CD1c-positive myeloid dendritic cell (primary cell): ENCODE measurements at regions not wholly inside any gene's neighbourhood (a gene's known extent, or its start where the extent isn't known, plus 50 kb on each side); places are given as distances from the start of the nearest gene placed in this dataset.

Experiments
- DNase-seq: peaks from one replicate; pipeline ENCODE4 v3.0.0-alpha.2; 2016; ENCODE audit errors: extremely low spot score

DNA sequence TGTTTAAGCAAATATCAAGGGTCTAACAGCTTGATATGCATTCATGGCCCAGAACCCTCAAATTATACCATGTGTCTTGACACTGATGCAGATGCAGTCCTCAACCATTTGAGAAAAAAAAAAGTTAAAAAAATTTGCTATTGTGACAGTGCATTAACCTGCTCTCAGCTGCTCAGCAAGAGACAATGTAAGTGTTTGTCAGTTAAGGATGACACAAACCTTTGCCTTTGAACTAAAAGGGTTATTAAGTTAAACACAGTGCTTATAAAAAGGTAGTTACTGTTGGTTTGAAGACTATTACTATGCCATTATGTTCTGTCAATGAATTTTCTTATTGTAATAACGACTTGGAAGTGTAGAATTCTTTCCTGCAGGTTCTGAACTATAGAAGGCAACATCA lies 655.6 kb upstream of the NEGR1 start:
- DNase-seq = no peak

GRCh38 chr1:72936942-72937341 lies 654.6 kb upstream of the NEGR1 start:
- DNase-seq = no peak

GRCh38 chr1:72936151-72936740 lies 653.9 kb upstream of the NEGR1 start:
- DNase-seq = no peak

DNA sequence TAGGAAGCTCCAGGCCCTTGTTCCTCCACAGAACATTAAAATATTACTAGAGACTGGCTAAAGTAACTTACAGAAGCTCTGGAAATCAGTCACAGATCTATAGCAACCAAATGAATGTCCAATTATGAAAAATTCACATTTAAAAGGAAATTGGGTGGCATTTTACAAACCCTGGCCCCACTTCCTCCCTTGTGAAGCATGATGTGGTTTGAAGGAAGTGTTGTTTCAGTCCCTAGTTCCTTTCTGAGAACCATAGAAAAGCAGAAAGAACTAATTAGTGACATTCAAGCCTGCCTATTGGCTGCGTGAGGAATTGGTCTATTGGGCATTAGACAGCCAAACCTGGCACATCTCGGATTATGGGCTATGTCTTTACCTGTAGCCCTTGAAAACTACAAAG lies 649.7 kb upstream of the NEGR1 start:
- DNase-seq = no peak

GRCh38 chr1:72930528-72930927 lies 648.2 kb upstream of the NEGR1 start:
- no peak for DNase-seq

GRCh38 chr1:72918940-72919339 lies 636.6 kb upstream of the NEGR1 start:
- no peak for DNase-seq

DNA sequence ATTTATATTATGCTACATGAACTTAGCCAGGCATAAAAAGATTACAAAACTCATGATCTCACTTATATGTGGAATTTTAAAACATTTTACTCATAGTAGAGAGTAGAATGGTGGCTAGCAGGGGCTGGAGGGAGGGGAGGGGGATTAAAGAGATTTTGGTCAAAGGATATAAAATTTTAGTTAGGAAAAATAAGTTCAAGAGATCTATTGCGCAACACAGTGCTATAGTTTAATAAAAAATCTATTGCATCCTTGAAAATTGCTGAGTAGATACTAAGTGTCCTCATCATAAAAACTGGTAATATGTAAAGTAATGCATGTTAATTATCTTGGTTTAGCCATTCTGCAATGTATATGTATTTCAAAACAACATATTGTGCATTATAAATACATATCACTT lies 635.6 kb upstream of the NEGR1 start:
- no peak for DNase-seq

DNA sequence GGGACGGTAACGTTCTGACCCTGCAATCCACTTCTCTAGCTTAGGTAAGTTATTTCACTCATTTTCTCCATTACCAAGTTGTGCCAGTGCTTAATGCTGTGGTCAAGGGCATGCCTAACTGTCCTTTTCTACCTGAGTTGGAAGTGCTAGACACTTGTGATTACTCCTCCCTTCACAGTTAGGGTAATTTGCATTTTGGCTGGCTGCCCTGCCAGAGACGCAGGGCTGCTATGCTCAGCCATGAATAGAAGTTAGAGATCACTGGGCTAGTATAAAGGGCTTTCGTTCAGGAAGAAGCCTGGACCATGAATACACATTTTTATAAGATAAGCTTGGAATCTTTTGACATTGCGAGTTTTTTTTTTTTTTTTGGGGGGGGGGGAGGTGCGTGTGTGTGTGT lies 633.2 kb upstream of the NEGR1 start:
- no peak for DNase-seq

DNA sequence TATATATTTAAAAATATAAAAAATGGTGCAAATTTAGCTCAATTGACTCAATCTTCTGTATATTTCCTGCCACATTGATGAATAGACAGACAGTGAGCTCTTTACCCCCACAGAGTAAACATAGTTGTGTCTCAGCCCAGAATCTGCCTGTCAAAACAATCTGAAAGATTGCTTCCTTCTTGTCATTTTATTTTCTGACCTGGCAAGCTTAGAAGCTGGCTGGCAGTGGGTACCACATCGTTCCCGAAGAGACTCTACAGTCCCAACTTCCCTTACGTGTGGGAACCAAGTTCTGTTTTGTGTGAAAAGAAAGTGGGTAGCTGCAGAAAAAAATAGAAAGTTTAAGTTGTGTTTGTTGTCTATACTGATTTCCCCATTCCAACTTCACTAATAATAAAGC lies 629.3 kb upstream of the NEGR1 start:
- DNase-seq = no peak

- no peak for DNase-seq
These were observed 613.9 kb upstream of the NEGR1 start for GRCh38 chr1:72896256-72896655.

DNA sequence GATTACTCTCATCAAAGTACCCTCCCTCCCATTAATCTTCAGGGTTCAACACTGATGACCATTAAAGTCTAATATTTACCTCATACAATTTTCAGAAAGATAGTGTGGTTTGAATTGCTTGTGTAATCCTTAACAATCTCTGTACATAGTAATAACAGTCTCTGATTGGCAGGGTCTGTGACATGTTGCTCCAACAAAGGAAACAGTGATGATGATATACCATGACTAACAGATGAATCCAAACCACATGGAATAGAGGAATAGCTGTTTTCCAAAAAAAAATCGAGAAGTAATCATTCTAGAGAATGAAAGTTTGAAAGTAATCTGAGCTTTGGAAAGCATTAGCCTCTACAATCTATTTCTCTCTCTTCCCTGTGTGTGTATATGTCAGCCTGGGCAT lies 610.1 kb upstream of the NEGR1 start:
- DNase-seq = no peak

DNA sequence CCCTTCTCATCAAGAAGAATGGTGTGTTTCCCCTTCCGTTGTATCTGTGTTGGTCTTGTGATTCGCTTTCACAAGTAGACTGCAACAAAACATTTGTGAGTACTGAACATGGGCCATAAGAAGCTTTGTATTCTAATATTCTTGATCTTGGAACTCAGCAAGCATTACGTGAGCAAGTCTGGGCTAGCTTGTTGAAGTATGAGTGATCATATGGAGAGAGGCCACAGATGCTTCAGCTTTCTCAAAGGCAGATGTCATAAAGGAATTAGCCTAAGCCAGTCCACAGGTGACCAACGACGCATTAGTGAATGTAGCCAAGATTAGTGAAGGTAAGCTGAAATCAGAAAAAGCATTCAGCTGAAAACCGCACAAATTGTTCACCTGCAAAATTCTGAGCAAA lies 609.6 kb upstream of the NEGR1 start:
- DNase-seq = no peak

- DNase-seq = no peak
These were observed 603.5 kb upstream of the NEGR1 start for GRCh38 chr1:72885841-72886240.

GRCh38 chr1:72885017-72885416 lies 602.7 kb upstream of the NEGR1 start:
- DNase-seq = no peak

DNA sequence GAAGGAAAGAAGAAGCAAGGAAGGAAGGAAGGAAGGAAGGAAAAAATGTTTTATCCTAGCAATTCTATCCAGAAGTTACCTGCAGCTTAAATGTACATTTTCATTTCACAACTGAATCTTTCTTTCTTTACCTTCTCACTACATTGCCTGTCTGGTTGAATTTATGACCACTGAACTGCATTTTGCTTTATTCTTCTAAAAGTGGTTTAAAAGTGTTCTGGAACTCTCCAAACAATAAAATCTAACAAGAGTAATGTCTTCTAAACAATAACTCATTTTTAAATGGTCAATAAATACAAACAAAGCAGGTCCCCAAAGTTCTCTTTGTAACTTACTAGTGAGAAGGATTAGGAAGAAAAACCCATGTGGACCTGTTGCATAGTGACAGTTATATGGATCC lies 587.5 kb upstream of the NEGR1 start:
- DNase-seq = no peak

DNA sequence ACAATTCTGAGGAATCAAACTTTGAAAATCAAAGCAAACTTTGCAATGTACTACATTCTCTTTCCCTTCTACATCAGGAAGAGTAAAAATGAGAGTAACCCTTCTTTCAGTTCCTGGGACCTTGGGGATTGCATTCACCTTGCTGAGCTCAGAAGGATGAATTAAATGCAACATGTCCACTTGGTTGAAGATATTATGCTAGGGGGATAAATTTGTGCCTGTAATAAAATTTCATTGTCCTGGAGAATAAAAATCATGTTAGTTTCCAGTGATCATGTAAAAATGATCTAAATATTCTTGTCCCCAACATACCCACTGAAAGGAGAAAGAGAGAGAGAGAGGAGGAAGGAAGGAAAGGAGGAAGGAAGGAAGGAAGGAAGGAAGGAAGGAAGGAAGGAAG lies 587.1 kb upstream of the NEGR1 start:
- DNase-seq = no peak

DNA sequence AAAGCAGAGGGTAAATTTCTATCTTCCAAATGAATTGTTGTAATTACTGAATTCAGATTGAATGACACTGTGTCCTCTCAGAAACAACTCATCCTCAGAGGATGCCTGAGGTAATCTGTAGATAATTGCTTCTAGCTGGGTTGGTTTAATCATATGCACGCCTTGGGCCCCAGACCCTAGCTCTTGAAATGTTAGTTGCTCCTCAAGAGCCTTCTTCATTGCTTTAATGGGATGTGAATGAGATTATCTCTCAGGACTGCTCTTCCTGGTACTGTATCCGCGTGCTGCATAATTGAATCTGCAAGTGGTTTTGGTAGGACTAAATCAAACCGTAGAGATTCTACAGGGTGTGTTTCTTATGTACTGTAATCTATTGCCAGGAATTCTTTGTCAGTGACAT lies 569.3 kb upstream of the NEGR1 start:
- DNase-seq = no peak

DNA sequence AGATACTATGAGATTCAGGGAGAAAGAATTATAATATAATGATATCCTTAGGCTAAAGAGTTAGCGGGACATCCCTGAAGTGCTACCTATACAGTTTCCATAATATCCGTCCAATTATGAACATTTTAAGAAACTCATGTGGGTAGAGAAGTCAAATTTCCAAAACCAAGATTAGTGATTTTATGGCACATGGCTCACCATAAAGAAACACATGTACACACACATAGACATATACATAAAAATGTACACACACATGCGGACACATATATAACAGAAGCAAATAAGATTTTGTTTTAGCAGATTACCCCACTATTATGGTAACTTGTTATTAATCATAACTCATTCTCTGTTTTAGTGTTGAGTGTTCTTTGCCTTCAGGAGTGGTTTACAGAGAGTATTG lies 566.7 kb upstream of the NEGR1 start:
- no peak for DNase-seq

DNA sequence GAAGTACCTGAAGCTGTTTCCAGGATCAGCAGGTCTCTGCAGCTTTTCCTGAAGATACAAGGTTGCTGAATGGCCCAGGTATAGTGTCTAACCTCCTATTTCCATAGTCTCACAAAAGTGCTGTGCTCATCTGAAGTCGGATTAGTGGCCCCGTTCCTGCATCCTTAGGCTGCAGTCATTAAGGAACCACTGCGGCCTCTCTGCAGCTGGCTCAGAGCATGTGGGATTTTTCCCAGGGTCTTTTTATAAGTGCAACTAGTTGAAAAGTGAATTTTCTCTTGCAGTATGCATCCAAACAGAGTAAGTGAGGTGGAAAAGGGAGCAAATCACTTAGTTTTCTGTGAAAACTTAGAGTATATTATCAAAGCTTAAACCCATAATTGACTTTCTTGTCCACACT lies 565.3 kb upstream of the NEGR1 start:
- DNase-seq = no peak

GRCh38 chr1:72846476-72847278 lies 564.3 kb upstream of the NEGR1 start:
- DNase-seq = no peak

GRCh38 chr1:72845981-72846380 lies 563.6 kb upstream of the NEGR1 start:
- DNase-seq = no peak

DNA sequence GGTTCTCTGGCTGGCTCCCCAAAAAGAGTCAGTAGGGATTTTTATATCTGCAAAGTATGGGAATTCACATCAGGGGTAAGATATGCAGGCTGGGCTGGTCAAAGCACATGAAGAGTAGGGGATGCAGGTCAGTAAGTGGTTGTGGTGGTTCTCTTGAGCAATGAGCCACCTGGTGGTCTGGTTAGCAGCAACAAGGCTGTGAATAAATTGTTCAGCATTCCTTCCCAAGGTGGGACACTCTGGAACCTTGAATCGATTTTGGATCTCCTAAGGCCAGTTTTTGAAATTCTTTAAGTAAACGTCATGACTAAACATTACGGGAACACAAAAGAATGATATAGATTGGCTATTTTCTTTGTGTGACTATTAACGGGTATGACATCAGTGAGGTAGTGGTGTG lies 563.0 kb upstream of the NEGR1 start:
- DNase-seq = no peak

DNA sequence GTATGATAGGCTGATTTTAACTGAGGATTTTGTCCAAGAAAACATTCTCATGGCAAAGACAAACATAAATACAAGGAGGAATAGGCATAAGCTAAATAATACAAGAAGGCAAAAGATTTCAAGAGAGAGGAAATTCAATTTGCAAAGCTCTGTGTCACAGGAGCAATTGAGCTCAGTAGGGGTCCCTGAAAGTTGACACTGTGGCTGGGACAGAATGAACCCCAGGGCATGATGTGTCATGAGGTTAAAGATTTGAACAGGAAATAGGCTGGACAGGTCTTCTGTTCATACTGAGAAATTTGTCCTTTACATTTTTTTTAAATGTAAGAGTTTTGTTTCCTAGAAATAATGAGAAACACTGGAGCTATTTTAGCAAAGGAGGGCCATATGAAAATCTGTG lies 555.4 kb upstream of the NEGR1 start:
- DNase-seq = no peak
